Glutamatergic neuron (in vitro differentiated cells): ENCODE measurements at regions not wholly inside any gene's neighbourhood (a gene's known extent, or its start where the extent isn't known, plus 50 kb on each side); places are given as distances from the start of the nearest gene placed in this dataset.
"Not testable (repeated sequence)": the region's sequence is repeated elsewhere in the genome, so short reads cannot be mapped to it uniquely, and the experiment has no call there.

Experiments
- DNase-seq: peaks from one replicate; pipeline ENCODE4 v3.0.0; 2022
- H3K27ac Mint-ChIP-seq: one replicate; pipeline ENCODE4 v1.8.0; 2020; ENCODE audit warnings: mild to moderate bottlenecking, mixed read lengths, inconsistent platforms; ENCODE audit not compliant: unreplicated experiment
- H3K27me3 Mint-ChIP-seq: one replicate; pipeline ENCODE4 v1.8.0; 2020; ENCODE audit warnings: mild to moderate bottlenecking, moderate library complexity, mixed read lengths, inconsistent platforms; ENCODE audit not compliant: unreplicated experiment
- H3K36me3 Mint-ChIP-seq: one replicate; pipeline ENCODE4 v1.8.0; 2020; ENCODE audit warnings: mild to moderate bottlenecking, mixed read lengths, inconsistent platforms; ENCODE audit not compliant: unreplicated experiment
- H3K4me1 Mint-ChIP-seq: one replicate; pipeline ENCODE4 v1.8.0; 2020; ENCODE audit warnings: mild to moderate bottlenecking, low read depth, mixed read lengths, inconsistent platforms; ENCODE audit not compliant: unreplicated experiment
- H3K4me3 Mint-ChIP-seq: one replicate; pipeline ENCODE4 v1.8.0; 2020; ENCODE audit warnings: mild to moderate bottlenecking, mixed read lengths, inconsistent platforms; ENCODE audit not compliant: unreplicated experiment
- H3K9me3 Mint-ChIP-seq: one replicate; pipeline ENCODE4 v1.8.0; 2020; ENCODE audit warnings: mild to moderate bottlenecking, moderate library complexity, mixed read lengths, inconsistent platforms; ENCODE audit not compliant: unreplicated experiment
- CTCF ChIP-seq: fragments of 200-600 bp; sonication (generic); IDR thresholded peaks from one replicate; pipeline ENCODE4 v1.5.0; 2021; ENCODE audit not compliant: partially characterized antibody, unreplicated experiment

DNA sequence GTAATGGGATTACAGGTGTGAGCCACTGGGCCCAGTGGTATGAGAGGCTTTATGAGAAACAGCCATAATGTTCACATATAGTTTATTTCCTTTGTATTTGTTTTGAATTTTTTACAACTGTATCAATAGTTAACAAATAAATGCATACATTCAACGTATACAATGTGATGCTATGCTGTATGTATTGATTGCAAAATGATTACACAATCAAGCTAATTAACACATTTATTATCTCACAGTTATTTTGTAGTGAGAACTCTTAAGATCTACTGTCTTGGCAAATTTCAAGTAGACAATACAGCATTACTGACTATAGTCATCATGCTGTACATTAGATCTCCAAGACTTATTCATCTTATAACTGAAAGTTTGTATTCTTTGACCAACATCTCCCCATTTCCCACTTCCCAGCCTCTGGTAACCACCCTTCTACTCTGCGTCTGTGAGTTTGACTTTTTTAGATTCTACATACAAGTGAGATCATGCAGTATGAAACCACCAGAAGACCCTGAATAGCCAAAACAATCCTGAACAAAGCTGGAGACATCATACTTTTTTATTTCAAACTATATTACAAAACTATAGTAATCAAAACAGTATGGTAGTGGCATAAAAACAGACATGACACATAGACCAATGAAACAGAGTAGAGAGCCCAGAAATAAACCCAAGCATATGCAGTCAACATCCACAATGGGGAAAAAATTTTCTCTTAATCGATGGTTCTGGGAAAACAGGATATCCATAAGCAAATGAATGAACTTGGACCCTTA, 157.2 kb upstream of the RREB1 start:
- peaks cover 3% of the 10 kb centered on the region for H3K27me3 Mint-ChIP-seq

DNA sequence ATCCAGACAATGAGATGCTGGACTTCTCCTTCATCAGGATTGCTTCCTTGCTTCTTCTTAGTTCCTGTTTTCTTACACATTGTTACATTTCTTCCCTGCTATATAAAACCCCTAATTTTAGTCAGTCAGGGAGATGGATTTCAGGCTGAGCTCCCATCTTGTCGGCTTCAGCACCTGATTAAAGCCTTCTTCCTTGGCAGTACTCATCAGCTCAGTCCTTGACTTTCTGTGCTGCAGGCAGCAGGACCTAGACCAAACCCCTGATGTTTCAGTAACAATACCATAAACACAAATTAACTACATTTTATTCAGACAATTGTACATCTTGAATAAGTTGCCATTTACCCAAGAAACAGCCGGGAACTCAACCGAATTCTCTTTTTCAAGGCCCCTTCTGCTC, 156.4 kb upstream of the RREB1 start:
- H3K27ac Mint-ChIP-seq = no peak overlapping the region
- TF ChIP-seq CTCF = no peak
- H3K27me3 Mint-ChIP-seq = peaks cover 2% of the 10 kb centered on the region
- peaks cover 20% of the 10 kb centered on the region for H3K36me3 Mint-ChIP-seq
- DNase-seq = no peak
- H3K4me1 Mint-ChIP-seq = no peaks in the 10 kb centered on the region
- no peak overlapping the region for H3K4me3 Mint-ChIP-seq
- peaks cover 8% of the 10 kb centered on the region for H3K9me3 Mint-ChIP-seq

More for the DNA sequence above, 157.2 kb upstream of the RREB1 start:
- DNase-seq = no peak
- Mint-ChIP-seq H3K36me3 (peaks cover 20% of the 10 kb centered on the region), H3K27ac (no peak overlapping the region), H3K4me1 (no peaks in the 10 kb centered on the region), H3K9me3 (peaks cover 8% of the 10 kb centered on the region), H3K4me3 (no peak overlapping the region)
- no peak for TF ChIP-seq CTCF

DNA sequence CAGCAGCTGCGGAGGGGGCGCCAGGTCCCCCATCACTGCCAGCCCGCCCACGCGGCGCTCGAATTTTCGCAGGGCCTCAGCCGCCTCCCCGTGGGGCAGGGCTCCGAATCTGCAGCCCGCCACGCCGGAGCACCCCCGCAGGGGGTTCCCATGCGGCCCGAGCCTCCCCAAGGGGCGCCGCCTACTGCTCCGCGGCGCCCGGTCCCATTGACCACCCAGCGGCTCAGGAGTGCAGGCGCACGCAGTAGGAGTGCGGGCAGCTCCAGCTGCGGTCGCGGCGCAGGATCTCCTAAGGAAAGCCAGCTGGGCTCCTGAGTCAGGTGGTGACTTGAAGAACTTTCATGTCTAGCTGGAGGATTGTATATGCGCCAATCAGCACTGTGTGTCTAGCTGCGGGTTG, 155.3 kb upstream of the RREB1 start:
- Mint-ChIP-seq H3K36me3 (peaks cover 20% of the 10 kb centered on the region), H3K27me3 (peaks cover 2% of the 10 kb centered on the region), H3K27ac (no peak overlapping the region), H3K4me1 (no peaks in the 10 kb centered on the region), H3K9me3 (peaks cover 8% of the 10 kb centered on the region), H3K4me3 (no peak overlapping the region)
- no peak for TF ChIP-seq CTCF
- no peak for DNase-seq

DNA sequence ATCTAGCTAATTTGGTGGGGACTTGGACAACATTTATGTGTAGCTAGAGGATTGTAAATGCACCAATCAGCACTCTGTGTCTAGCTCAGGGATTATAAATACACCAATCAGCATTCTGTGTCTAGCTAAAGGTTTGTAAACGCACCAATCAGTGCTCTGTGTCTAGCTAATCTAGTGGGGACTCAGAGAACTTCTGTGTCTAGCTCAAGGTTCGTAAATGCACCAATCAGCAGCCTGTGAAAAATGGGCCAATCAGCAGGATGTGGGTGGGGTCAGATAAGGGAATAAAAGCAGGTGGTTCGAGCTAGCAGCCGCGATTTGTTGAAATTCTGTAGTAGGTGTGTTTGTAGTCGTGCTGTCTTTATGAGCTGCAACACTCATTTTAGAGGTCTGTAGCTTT, 154.8 kb upstream of the RREB1 start:
- H3K4me1 Mint-ChIP-seq, H3K27me3 Mint-ChIP-seq, H3K4me3 Mint-ChIP-seq, H3K9me3 Mint-ChIP-seq, H3K27ac Mint-ChIP-seq, DNase-seq: not testable (repeated sequence)
- peaks cover 20% of the 10 kb centered on the region for H3K36me3 Mint-ChIP-seq

- no peak for TF ChIP-seq CTCF
- H3K27me3 Mint-ChIP-seq = peaks cover 2% of the 10 kb centered on the region
- H3K9me3 Mint-ChIP-seq = no peaks in the 10 kb centered on the region
- H3K36me3 Mint-ChIP-seq = peaks cover 4% of the 10 kb centered on the region
- no peak for DNase-seq
- no peak overlapping the region for H3K27ac Mint-ChIP-seq
- no peak overlapping the region for H3K4me3 Mint-ChIP-seq
- no peaks in the 10 kb centered on the region for H3K4me1 Mint-ChIP-seq
Measured at GRCh38 chr6:6960571-6961251, 147.1 kb upstream of the RREB1 start.
